ENCODE measurements at regions not wholly inside any gene's neighbourhood (a gene's known extent, or its start where the extent isn't known, plus 50 kb on each side); places are given as distances from the start of the nearest gene placed in this dataset.
"Not testable (repeated sequence)": the region's sequence is repeated elsewhere in the genome, so short reads cannot be mapped to it uniquely, and the experiment has no call there.

DNA sequence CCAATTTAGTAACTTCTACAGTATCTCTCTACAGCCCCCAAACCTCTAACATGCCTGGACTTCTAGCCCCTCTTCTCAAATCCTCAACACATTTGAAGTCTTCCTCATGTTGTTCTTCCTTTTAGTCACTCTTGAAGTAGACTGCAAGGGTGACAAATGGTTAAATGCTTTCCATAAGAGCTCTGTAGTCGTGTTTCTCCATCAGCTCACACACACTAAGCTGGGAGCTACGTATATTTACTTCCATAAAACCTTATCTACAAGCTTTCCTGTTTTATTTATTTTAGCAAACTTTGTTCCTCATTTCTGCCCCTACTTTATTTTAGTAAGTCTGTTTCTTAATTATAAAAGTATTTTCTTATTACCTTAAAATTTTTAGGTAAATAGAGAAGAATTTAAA lies 49.9 kb upstream of the NOTCH2NLA start:
- TF ChIP-seq YY1 (IDR thresholded peaks at IDR 0.05; ENCODE audit: insufficient read depth, insufficient read length); SUZ12 (IDR thresholded peaks at IDR 0.05; ENCODE audit: extremely low read depth, insufficient read depth, insufficient read length): not testable (repeated sequence)
